WTC11 (cell line): ENCODE measurements at regions not wholly inside any gene's neighbourhood (a gene's known extent, or its start where the extent isn't known, plus 50 kb on each side); places are given as distances from the start of the nearest gene placed in this dataset.

Experiments
- ATAC-seq: fragments of 200-7000 bp; cut with Tn5 transposase; 2 replicates; pipeline ENCODE4 v1.10.0; 2021; ENCODE audit warnings: mild to moderate bottlenecking, moderate library complexity
- CTCF ChIA-PET: fragments of 300-600 bp; sonication (Branson Sonifier 250); formaldehyde crosslinking; loops from one replicate; lab custom pipeline; 2021; ENCODE audit warnings: antibody characterized with exemption; lab: Charles Lee
- POLR2A ChIA-PET: fragments of 350-600 bp; sonication (Branson Sonifier 250); formaldehyde crosslinking; loops from one replicate; lab custom pipeline; 2021; ENCODE audit warnings: antibody characterized with exemption; lab: Charles Lee
- DNase-seq: peaks from one replicate; pipeline ENCODE4 v3.0.0; 2021; ENCODE audit warnings: low spot score
- H3K27ac Mint-ChIP-seq: 2 replicates; pipeline ENCODE4 v1.8.0; 2021; ENCODE audit warnings: mixed read lengths
- H3K27me3 Mint-ChIP-seq: 2 replicates; pipeline ENCODE4 v1.8.0; 2021; ENCODE audit warnings: low read depth, mild to moderate bottlenecking, moderate library complexity, mixed read lengths
- H3K36me3 Mint-ChIP-seq: 2 replicates; pipeline ENCODE4 v1.8.0; 2021; ENCODE audit warnings: mixed read lengths
- H3K4me1 Mint-ChIP-seq: 2 replicates; pipeline ENCODE4 v1.8.0; 2022; ENCODE audit warnings: mixed read lengths
- H3K4me3 Mint-ChIP-seq: 2 replicates; pipeline ENCODE4 v1.8.0; 2021; ENCODE audit warnings: mild to moderate bottlenecking, moderate library complexity, mixed read lengths
- H3K9me3 Mint-ChIP-seq: 2 replicates; pipeline ENCODE4 v1.8.0; 2021; ENCODE audit warnings: mixed read lengths
- E2F5 ChIP-seq: sonication (generic); formaldehyde crosslinking; IDR thresholded peaks from 2 replicates; pipeline ENCODE4 v1.8.1; 2022; ENCODE audit warnings: mild to moderate bottlenecking, moderate library complexity, missing genetic modification reagents
- FOXJ3 ChIP-seq: sonication (generic); formaldehyde crosslinking; IDR thresholded peaks from 2 replicates; pipeline ENCODE4 v1.9.0; 2021; ENCODE audit warnings: missing genetic modification reagents, mild to moderate bottlenecking, borderline replicate concordance
- FOXP1 ChIP-seq: sonication (generic); formaldehyde crosslinking; IDR thresholded peaks from 2 replicates; pipeline ENCODE4 v1.8.0; 2022; ENCODE audit warnings: missing genetic modification reagents, mild to moderate bottlenecking, moderate library complexity, borderline replicate concordance
- FOXP4 ChIP-seq: sonication (generic); formaldehyde crosslinking; IDR thresholded peaks from 2 replicates; pipeline ENCODE4 v1.8.0; 2022; ENCODE audit warnings: mild to moderate bottlenecking, missing genetic modification reagents
- GRHL2 ChIP-seq: fragments of 250-450 bp; sonication (Bioruptor Pico); IDR thresholded peaks from 2 replicates; pipeline ENCODE4 v1.8.0; 2022; ENCODE audit warnings: mild to moderate bottlenecking, moderate library complexity; ENCODE audit not compliant: insufficient replicate concordance, severe bottlenecking
- NFYB ChIP-seq: sonication (generic); formaldehyde crosslinking; conservative IDR thresholded peaks from 2 replicates; pipeline ENCODE4 v1.8.0; 2022; ENCODE audit warnings: low read depth, missing genetic modification reagents
- NR3C1 ChIP-seq: sonication (generic); formaldehyde crosslinking; conservative IDR thresholded peaks from 2 replicates; pipeline ENCODE4 v1.8.1; 2023; ENCODE audit warnings: low read depth, mild to moderate bottlenecking, missing genetic modification reagents
- PRRX2 ChIP-seq: fragments of 250-450 bp; sonication (Bioruptor Pico); IDR thresholded peaks from 2 replicates; pipeline ENCODE4 v1.8.0; 2021; ENCODE audit warnings: mild to moderate bottlenecking
- SP1 ChIP-seq: sonication (generic); formaldehyde crosslinking; conservative IDR thresholded peaks from 2 replicates; pipeline ENCODE4 v1.8.1; 2022; ENCODE audit warnings: missing genetic modification reagents
- USF1 ChIP-seq: sonication (generic); formaldehyde crosslinking; IDR thresholded peaks from 2 replicates; pipeline ENCODE4 v1.8.0; 2022; ENCODE audit warnings: mild to moderate bottlenecking, missing genetic modification reagents
- ZNF219 ChIP-seq: sonication (generic); formaldehyde crosslinking; IDR thresholded peaks from 2 replicates; pipeline ENCODE4 v1.8.0; 2023; ENCODE audit warnings: missing genetic modification reagents, mild to moderate bottlenecking, borderline replicate concordance
- ZNF512 ChIP-seq: sonication (generic); formaldehyde crosslinking; IDR thresholded peaks from 2 replicates; pipeline ENCODE4 v1.8.1; 2022; ENCODE audit warnings: missing genetic modification reagents, borderline replicate concordance
- ZNF532 ChIP-seq: fragments of 250-450 bp; sonication (Bioruptor Pico); IDR thresholded peaks from 2 replicates; pipeline ENCODE4 v1.9.0; 2021; ENCODE audit warnings: mild to moderate bottlenecking, borderline replicate concordance
- TF ChIP-seq, protein P1 (sequence below): sonication (generic); formaldehyde crosslinking; IDR thresholded peaks from 2 replicates; pipeline ENCODE4 v1.8.0; 2023; ENCODE audit warnings: mild to moderate bottlenecking, missing genetic modification reagents

DNA sequence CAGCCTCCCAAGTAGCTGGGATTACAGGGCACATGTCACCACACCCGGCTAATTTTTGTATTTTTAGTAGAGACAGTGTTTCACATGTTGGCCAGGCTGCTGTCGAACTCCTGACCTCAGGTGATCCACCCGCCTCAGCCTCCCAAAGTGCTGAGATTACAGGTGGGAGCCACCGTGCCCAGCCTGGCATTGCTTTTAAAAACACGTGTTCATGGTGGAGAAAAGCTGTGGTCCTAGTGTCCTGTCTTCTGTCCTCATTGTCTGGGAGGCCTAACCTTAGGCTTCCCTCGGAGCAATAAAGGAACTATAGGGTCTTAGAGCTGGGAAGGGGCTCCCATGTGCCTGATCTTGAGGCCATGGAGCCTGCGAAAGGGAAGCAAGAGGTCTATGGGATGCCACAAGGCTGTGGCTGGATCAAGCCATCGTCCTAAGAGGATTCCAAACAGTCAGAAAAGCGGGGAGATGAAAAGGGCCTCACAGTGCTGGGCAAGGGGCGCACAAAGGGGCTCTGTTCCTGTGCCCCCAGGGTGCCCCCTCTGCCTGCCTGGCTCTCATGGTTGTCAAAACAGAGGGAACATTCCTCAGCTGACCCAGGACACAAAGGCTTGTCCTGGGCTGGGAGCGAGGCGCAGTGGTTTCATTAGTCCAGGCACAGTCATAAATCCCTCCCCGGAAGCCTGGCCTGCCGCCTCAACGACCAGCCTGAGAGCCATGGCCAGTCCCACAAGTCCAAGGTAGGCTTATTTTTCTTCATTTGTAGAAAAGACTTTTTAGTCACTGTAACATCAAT, 106.6 kb upstream of the TNS3 start:
- CTCF ChIA-PET = no interaction called here
- Mint-ChIP-seq H3K36me3 (no peaks in the 10 kb centered on the region), H3K27ac (no peak overlapping the region; the same call in 1 of the 2 replicates), H3K4me3 (no peak overlapping the region)
- ATAC-seq (peak; percentile 24; the same call in 1 of the 2 replicates), DNase-seq (no peak)
- TF ChIP-seq E2F5 (CRISPR knock-in tag) = no peak
- no peak for TF ChIP-seq FOXP1
- no peak for TF ChIP-seq USF1 (CRISPR knock-in tag)
- TF ChIP-seq, all 79 proteins: peak for 0
- Mint-ChIP-seq H3K9me3 (no peaks in the 10 kb centered on the region), H3K4me1 (peaks cover 1% of the 10 kb centered on the region), H3K27me3 (no peaks in the 10 kb centered on the region; the same call in 1 of the 2 replicates)
- POLR2A ChIA-PET = no interaction called here

- CTCF ChIA-PET = interaction anchor here (1.1 kb wide), 1 partner anchor 419 kb away, joined by 4 read pairs; no protein-coding TSS in a partner anchor
- H3K9me3 Mint-ChIP-seq = no peaks in the 10 kb centered on the region
- H3K4me1 Mint-ChIP-seq = peaks cover 18% of the 10 kb centered on the region
- no peak for TF ChIP-seq NFYB (CRISPR knock-in tag)
- DNase-seq (no peak), ATAC-seq (no peak)
- no peaks in the 10 kb centered on the region for H3K36me3 Mint-ChIP-seq
- H3K27me3 Mint-ChIP-seq = no peaks in the 10 kb centered on the region
- H3K4me3 Mint-ChIP-seq = no peak overlapping the region
- POLR2A ChIA-PET = no interaction called here
- no peak overlapping the region for H3K27ac Mint-ChIP-seq
These were observed 103.9 kb upstream of the TNS3 start for GRCh38 chr7:47685712-47686376.

DNA sequence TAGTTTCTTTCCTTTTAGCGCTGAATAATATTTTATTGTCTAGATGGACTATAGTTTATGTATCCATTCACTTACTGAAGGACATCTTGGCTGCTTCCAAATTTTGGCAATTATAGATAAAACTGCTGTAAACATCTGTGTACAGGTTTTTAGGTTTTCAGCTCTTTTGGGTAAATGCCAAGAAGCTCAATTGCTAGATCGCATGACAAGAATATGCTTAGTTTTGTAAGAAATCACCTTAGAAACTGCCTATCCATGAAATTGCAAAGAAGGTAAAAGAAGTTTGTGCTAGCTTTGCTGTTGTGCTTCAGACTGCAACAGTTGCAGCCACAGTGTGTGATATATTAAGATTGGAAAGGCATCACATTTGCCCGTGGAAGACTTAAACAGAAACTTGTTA, 103.2 kb upstream of the TNS3 start:
- no peak overlapping the region for H3K4me3 Mint-ChIP-seq
- no peaks in the 10 kb centered on the region for H3K36me3 Mint-ChIP-seq
- no peaks in the 10 kb centered on the region for H3K9me3 Mint-ChIP-seq
- no peak overlapping the region for H3K27ac Mint-ChIP-seq
- no peak for ATAC-seq
- POLR2A ChIA-PET = no interaction called here
- H3K4me1 Mint-ChIP-seq = peaks cover 22% of the 10 kb centered on the region
- CTCF ChIA-PET = no interaction called here
- H3K27me3 Mint-ChIP-seq = no peaks in the 10 kb centered on the region
- DNase-seq = no peak
- no peak for TF ChIP-seq USF1 (CRISPR knock-in tag)
- no peak for TF ChIP-seq SP1 (CRISPR knock-in tag)
- no peak for TF ChIP-seq FOXP1
- no peak for TF ChIP-seq PRRX2 (CRISPR knock-in tag)
- no peak for TF ChIP-seq GRHL2 (CRISPR knock-in tag)
- TF ChIP-seq ZNF532 (CRISPR knock-in tag) = no peak
- TF ChIP-seq FOXP4 (CRISPR knock-in tag) = no peak
- TF ChIP-seq NR3C1 (CRISPR knock-in tag) = no peak
- no peak for TF ChIP-seq ZNF512
- TF ChIP-seq, protein P1, sequence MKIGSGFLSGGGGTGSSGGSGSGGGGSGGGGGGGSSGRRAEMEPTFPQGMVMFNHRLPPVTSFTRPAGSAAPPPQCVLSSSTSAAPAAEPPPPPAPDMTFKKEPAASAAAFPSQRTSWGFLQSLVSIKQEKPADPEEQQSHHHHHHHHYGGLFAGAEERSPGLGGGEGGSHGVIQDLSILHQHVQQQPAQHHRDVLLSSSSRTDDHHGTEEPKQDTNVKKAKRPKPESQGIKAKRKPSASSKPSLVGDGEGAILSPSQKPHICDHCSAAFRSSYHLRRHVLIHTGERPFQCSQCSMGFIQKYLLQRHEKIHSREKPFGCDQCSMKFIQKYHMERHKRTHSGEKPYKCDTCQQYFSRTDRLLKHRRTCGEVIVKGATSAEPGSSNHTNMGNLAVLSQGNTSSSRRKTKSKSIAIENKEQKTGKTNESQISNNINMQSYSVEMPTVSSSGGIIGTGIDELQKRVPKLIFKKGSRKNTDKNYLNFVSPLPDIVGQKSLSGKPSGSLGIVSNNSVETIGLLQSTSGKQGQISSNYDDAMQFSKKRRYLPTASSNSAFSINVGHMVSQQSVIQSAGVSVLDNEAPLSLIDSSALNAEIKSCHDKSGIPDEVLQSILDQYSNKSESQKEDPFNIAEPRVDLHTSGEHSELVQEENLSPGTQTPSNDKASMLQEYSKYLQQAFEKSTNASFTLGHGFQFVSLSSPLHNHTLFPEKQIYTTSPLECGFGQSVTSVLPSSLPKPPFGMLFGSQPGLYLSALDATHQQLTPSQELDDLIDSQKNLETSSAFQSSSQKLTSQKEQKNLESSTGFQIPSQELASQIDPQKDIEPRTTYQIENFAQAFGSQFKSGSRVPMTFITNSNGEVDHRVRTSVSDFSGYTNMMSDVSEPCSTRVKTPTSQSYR (CRISPR knock-in tag) = no peak
- no peak for TF ChIP-seq FOXJ3 (CRISPR knock-in tag)
- TF ChIP-seq ZNF219 (CRISPR knock-in tag) = no peak
